HL-60 (cell line): ENCODE measurements at regions not wholly inside any gene's neighbourhood (a gene's known extent, or its start where the extent isn't known, plus 50 kb on each side); places are given as distances from the start of the nearest gene placed in this dataset.

Experiments
- DNase-seq, 2 experiments: peaks; one replicate each; pipeline ENCODE4 v3.0.0-alpha.2; 2010 to 2020; ENCODE audit warnings: low read depth in 1 of 2, low spot score in 1 of 2
- H3K27ac ChIP-seq: fragments of 250-450 bp; sonication (Bioruptor Pico); replicated peaks from 2 replicates; pipeline ENCODE4 v1.5.1; 2020; ENCODE audit warnings: mild to moderate bottlenecking, moderate library complexity
- H3K27me3 ChIP-seq: fragments of 250-450 bp; sonication (Bioruptor Pico); 2 replicates; pipeline ENCODE4 v1.5.1; 2021; ENCODE audit warnings: mild to moderate bottlenecking, moderate library complexity; ENCODE audit not compliant: insufficient read depth, poor library complexity, severe bottlenecking
- H3K4me3 ChIP-seq: replicated peaks from 2 replicates; pipeline ENCODE4 v1.5.1; 2011; ENCODE audit warnings: mild to moderate bottlenecking, control low read depth, low read length; ENCODE audit not compliant: insufficient read depth
- GABPA ChIP-seq: IDR thresholded peaks from 2 replicates; pipeline ENCODE4 v1.6.1; 2012; ENCODE audit warnings: low read depth
- POLR2AphosphoS5 ChIP-seq: IDR thresholded peaks from 2 replicates; pipeline ENCODE4 v1.6.1; 2012; ENCODE audit warnings: low read depth
- SPI1 ChIP-seq: IDR thresholded peaks from 2 replicates; pipeline ENCODE4 v1.6.1; 2012; ENCODE audit warnings: low read depth, mild to moderate bottlenecking, borderline replicate concordance
- TF ChIP-seq, protein P1 (sequence below): IDR thresholded peaks from 2 replicates; pipeline ENCODE4 v1.6.1; 2012; ENCODE audit warnings: low read depth; ENCODE audit not compliant: insufficient replicate concordance
- TF ChIP-seq, protein P2 (sequence below): IDR thresholded peaks from one replicate; pipeline ENCODE4 v1.5.1; 2011; ENCODE audit warnings: low read length, control low read depth, inconsistent platforms; ENCODE audit not compliant: insufficient read depth

DNA sequence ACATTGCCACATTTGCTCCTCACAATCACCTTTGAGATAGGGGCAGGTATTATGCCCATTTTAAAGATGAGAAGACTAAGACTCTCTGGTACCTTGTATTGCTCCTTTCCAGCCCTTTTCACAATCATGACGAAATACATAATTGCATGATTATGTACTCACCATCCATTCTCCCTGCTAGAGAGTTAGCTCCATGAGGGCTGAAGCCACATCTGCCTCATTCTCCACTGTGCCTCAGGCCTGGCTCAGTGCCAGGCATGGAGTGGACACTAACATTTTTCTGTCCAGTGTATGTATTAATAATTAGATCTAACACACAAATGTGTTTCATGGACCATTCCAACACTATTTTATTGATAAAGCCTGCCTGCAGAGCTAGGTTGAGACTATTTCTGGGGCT is 191.4 kb downstream of the MINAR1 start:
- Histone ChIP-seq H3K4me3 (no peak overlapping the region), H3K27me3 (peaks cover 9% of the 10 kb centered on the region), H3K27ac (no peak overlapping the region)
- no peak for DNase-seq
- no peak for TF ChIP-seq SPI1
- TF ChIP-seq, protein P1, sequence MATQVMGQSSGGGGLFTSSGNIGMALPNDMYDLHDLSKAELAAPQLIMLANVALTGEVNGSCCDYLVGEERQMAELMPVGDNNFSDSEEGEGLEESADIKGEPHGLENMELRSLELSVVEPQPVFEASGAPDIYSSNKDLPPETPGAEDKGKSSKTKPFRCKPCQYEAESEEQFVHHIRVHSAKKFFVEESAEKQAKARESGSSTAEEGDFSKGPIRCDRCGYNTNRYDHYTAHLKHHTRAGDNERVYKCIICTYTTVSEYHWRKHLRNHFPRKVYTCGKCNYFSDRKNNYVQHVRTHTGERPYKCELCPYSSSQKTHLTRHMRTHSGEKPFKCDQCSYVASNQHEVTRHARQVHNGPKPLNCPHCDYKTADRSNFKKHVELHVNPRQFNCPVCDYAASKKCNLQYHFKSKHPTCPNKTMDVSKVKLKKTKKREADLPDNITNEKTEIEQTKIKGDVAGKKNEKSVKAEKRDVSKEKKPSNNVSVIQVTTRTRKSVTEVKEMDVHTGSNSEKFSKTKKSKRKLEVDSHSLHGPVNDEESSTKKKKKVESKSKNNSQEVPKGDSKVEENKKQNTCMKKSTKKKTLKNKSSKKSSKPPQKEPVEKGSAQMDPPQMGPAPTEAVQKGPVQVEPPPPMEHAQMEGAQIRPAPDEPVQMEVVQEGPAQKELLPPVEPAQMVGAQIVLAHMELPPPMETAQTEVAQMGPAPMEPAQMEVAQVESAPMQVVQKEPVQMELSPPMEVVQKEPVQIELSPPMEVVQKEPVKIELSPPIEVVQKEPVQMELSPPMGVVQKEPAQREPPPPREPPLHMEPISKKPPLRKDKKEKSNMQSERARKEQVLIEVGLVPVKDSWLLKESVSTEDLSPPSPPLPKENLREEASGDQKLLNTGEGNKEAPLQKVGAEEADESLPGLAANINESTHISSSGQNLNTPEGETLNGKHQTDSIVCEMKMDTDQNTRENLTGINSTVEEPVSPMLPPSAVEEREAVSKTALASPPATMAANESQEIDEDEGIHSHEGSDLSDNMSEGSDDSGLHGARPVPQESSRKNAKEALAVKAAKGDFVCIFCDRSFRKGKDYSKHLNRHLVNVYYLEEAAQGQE, result no peak

DNA sequence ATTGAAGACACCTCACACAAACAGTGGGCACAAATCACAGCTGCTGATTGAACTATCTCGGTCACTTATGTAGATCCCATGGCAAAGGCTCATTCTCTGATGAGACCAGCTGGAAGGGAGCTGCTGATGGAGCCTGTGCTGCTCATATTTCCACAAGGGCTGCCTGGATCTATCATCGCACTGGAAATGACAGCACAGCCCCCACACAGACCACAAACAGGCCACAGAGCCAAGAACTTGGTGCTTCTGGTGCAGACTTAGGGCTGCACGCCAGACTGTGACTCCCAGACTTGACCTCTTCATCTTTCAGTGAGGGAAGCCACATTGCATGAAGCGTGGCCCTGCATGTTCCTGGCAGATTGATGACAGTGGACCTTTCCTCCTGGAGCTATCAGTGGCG is 197.6 kb downstream of the MINAR1 start:
- H3K27me3 ChIP-seq, result peaks cover 4% of the 10 kb centered on the region
- H3K4me3 ChIP-seq, result no peak overlapping the region
- no peak overlapping the region for H3K27ac ChIP-seq
- no peak for DNase-seq
- TF ChIP-seq SPI1 (no peak), GABPA (no peak), POLR2AphosphoS5 (no peak)
- TF ChIP-seq, protein P2, sequence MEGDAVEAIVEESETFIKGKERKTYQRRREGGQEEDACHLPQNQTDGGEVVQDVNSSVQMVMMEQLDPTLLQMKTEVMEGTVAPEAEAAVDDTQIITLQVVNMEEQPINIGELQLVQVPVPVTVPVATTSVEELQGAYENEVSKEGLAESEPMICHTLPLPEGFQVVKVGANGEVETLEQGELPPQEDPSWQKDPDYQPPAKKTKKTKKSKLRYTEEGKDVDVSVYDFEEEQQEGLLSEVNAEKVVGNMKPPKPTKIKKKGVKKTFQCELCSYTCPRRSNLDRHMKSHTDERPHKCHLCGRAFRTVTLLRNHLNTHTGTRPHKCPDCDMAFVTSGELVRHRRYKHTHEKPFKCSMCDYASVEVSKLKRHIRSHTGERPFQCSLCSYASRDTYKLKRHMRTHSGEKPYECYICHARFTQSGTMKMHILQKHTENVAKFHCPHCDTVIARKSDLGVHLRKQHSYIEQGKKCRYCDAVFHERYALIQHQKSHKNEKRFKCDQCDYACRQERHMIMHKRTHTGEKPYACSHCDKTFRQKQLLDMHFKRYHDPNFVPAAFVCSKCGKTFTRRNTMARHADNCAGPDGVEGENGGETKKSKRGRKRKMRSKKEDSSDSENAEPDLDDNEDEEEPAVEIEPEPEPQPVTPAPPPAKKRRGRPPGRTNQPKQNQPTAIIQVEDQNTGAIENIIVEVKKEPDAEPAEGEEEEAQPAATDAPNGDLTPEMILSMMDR, result no peak
- TF ChIP-seq, protein P1, result no peak

DNA sequence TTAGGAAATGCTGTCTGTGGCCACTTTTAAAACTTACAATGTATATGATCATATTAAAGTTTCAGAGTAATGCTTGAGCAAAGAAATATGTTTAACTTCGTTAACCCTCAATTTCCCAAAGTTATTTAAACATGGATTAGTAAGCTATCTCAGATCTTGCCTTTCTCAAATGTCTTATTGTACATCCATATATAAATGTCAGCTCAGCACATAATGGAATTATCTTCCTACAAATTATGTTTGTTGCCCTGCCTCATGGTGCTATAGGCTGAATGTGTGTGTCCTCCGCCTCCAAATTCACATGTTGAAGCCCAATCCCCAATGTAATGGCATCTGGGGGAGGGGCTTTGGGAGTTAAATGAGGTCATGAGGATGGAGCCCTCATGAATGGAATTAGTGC is 200.3 kb downstream of the MINAR1 start:
- DNase-seq, result no peak
- TF ChIP-seq, protein P1, result no peak
- TF ChIP-seq, protein P2, result no peak
- TF ChIP-seq GABPA (no peak), POLR2AphosphoS5 (no peak), SPI1 (no peak)
- H3K4me3 ChIP-seq, result no peak overlapping the region
- H3K27ac ChIP-seq, result no peak overlapping the region
- peaks cover 2% of the 10 kb centered on the region for H3K27me3 ChIP-seq

DNA sequence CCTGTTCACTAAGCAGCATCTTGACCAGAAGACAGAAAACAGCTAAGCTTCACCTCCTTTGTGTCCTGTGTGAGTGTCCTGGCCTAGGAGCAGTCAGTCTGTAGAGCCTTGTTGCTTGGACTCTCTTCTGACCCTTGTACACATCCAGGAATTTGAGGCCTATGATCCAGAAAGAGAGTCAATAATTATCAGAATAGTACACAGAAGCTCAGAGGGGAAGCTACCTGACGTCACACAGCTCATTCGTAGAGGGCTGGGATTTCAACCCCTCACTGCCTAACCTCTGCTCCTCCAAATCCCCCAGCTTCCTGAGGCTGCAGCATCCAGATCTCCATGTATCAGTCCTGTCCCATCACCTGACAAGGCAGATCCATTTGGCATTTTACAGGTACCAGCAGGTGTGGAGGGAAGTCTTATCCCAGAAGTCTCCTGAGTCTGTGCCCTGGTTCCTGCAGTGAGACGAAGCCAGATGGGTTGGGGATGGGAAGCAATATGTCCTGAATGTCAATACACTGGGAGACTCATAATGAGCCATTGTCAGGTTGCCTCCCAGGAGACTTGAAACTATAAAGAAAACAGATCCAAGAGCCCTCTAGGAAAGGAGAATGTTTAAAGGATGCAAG is 203.1 kb downstream of the MINAR1 start:
- DNase-seq, result no peak
- no peak for TF ChIP-seq POLR2AphosphoS5
- TF ChIP-seq GABPA, result no peak
- TF ChIP-seq, protein P1, result no peak
- TF ChIP-seq SPI1, result no peak
- TF ChIP-seq, protein P2, result no peak
- peaks cover 2% of the 10 kb centered on the region for H3K27me3 ChIP-seq
- H3K4me3 ChIP-seq, result no peak overlapping the region
- H3K27ac ChIP-seq, result no peak overlapping the region
